ENCODE measurements at regions not wholly inside any gene's neighbourhood (a gene's known extent, or its start where the extent isn't known, plus 50 kb on each side); places are given as distances from the start of the nearest gene placed in this dataset.

GRCh38 chr5:153425914-153426313, 64.6 kb upstream of the GRIA1 start:
- no peak for TF ChIP-seq ZSCAN29 (IDR thresholded peaks at IDR 0.05)
- TF ChIP-seq POLR2AphosphoS5 (IDR thresholded peaks at IDR 0.05; ENCODE audit: low read length): no peak
